HCT116 (cell line): ENCODE measurements at regions not wholly inside any gene's neighbourhood (a gene's known extent, or its start where the extent isn't known, plus 50 kb on each side); places are given as distances from the start of the nearest gene placed in this dataset.

Experiments
- EZH2phosphoT487 ChIP-seq: fragments of 200-600 bp; IDR thresholded peaks from 2 replicates; pipeline ENCODE4 v1.6.1; 2018; ENCODE audit warnings: antibody characterized with exemption, borderline replicate concordance
- SP1 ChIP-seq: IDR thresholded peaks from 2 replicates; pipeline ENCODE4 v1.6.1; 2012; ENCODE audit warnings: low read depth
- YY1 ChIP-seq: IDR thresholded peaks from 2 replicates; pipeline ENCODE4 v1.6.1; 2011; ENCODE audit warnings: low read length, low read depth, moderate library complexity, mild to moderate bottlenecking; ENCODE audit not compliant: insufficient replicate concordance; ENCODE audit errors: extremely low read depth
- TF ChIP-seq, protein P1 (sequence below), 3 experiments: fragments of 200-600 bp in 1 of 3; sonication (generic) in 1 of 3; IDR thresholded peaks in 2 of 3; conservative IDR thresholded peaks in 1 of 3; 2 replicates each; pipeline ENCODE4 v1.5.1; 2012 to 2017; ENCODE audit warnings: low read depth in 2 of 3, low read length in 2 of 3, antibody characterized with exemption in 1 of 3, borderline replicate concordance in 1 of 3, control low read depth in 1 of 3, mild to moderate bottlenecking in 1 of 3, mixed read lengths in 1 of 3, mixed run types in 1 of 3, moderate library complexity in 1 of 3; ENCODE audit not compliant: insufficient read depth in 1 of 3

DNA sequence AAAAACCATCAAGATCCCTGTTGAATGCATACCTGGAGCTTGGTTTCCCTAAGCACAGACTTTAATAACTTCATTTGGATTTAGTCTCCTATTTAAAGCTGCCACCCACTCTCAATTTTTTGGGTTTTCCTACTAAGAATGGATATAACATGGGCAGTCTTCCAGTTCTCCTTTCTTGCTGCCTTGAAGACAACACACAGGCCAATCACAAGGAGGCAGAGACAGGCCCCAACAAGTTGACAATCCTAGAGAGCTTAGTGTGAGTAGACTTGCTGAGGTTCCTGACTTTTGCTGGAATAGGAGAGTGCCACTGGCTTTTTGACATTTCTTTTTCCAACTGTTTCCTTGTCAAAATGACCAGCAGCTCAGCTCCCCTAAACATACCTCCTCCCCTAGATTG is 112.3 kb upstream of the ESR1 start:
- TF ChIP-seq, protein P1, sequence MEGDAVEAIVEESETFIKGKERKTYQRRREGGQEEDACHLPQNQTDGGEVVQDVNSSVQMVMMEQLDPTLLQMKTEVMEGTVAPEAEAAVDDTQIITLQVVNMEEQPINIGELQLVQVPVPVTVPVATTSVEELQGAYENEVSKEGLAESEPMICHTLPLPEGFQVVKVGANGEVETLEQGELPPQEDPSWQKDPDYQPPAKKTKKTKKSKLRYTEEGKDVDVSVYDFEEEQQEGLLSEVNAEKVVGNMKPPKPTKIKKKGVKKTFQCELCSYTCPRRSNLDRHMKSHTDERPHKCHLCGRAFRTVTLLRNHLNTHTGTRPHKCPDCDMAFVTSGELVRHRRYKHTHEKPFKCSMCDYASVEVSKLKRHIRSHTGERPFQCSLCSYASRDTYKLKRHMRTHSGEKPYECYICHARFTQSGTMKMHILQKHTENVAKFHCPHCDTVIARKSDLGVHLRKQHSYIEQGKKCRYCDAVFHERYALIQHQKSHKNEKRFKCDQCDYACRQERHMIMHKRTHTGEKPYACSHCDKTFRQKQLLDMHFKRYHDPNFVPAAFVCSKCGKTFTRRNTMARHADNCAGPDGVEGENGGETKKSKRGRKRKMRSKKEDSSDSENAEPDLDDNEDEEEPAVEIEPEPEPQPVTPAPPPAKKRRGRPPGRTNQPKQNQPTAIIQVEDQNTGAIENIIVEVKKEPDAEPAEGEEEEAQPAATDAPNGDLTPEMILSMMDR (IDR thresholded peaks at IDR 0.05 in 2 of 3, conservative IDR thresholded peaks at IDR 0.05 in 1 of 3; ENCODE audit: borderline replicate concordance in 1 of 3, insufficient read depth in 1 of 3, low read depth in 2 of 3, low read length in 2 of 3) = no peak
- TF ChIP-seq EZH2phosphoT487 (no peak), YY1 (no peak), SP1 (no peak)
